ENCODE measurements at regions not wholly inside any gene's neighbourhood (a gene's known extent, or its start where the extent isn't known, plus 50 kb on each side); places are given as distances from the start of the nearest gene placed in this dataset.
"Not testable (repeated sequence)": the region's sequence is repeated elsewhere in the genome, so short reads cannot be mapped to it uniquely, and the experiment has no call there.

- no peak overlapping the region for H3K9ac ChIP-seq (ENCODE audit: low read depth, low read length)
- H3K4me3 ChIP-seq (ENCODE audit: low read length) = no peak overlapping the region
- H3K27ac ChIP-seq (ENCODE audit: low read length) = no peak overlapping the region
- H3K36me3 ChIP-seq (ENCODE audit: insufficient read depth, low read depth, low read length) = no peaks in the 10 kb centered on the region
- H3K27me3 ChIP-seq (ENCODE audit: insufficient read depth, low read length) = no peaks in the 10 kb centered on the region
- no peaks in the 10 kb centered on the region for H3K4me1 ChIP-seq (ENCODE audit: insufficient read depth, low read length)
- no peaks in the 10 kb centered on the region for H3K9me3 ChIP-seq (ENCODE audit: insufficient read depth, low read depth, low read length)
These were observed 159.7 kb upstream of the TSC22D1 start for GRCh38 chr13:44735806-44736205.

GRCh38 chr13:44734201-44734707, 158.1 kb upstream of the TSC22D1 start:
- Histone ChIP-seq H3K4me1 (ENCODE audit: insufficient read depth, low read length) (no peaks in the 10 kb centered on the region), H3K36me3 (ENCODE audit: insufficient read depth, low read depth, low read length) (no peaks in the 10 kb centered on the region), H3K9me3 (ENCODE audit: insufficient read depth, low read depth, low read length) (no peaks in the 10 kb centered on the region), H3K4me3 (ENCODE audit: low read length) (no peak overlapping the region), H3K9ac (ENCODE audit: low read depth, low read length) (no peak overlapping the region), H3K27ac (ENCODE audit: low read length) (no peak overlapping the region), H3K27me3 (ENCODE audit: insufficient read depth, low read length) (no peaks in the 10 kb centered on the region)

- H3K36me3 ChIP-seq (ENCODE audit: insufficient read depth, low read depth, low read length) = no peaks in the 10 kb centered on the region
- no peak overlapping the region for H3K4me3 ChIP-seq (ENCODE audit: low read length)
- H3K9me3 ChIP-seq (ENCODE audit: insufficient read depth, low read depth, low read length) = no peaks in the 10 kb centered on the region
- no peak overlapping the region for H3K27ac ChIP-seq (ENCODE audit: low read length)
- H3K9ac ChIP-seq (ENCODE audit: low read depth, low read length) = no peak overlapping the region
- no peaks in the 10 kb centered on the region for H3K27me3 ChIP-seq (ENCODE audit: insufficient read depth, low read length)
- no peaks in the 10 kb centered on the region for H3K4me1 ChIP-seq (ENCODE audit: insufficient read depth, low read length)
These were observed 156.5 kb upstream of the TSC22D1 start for GRCh38 chr13:44732503-44733098.

GRCh38 chr13:44730851-44731250, 154.7 kb upstream of the TSC22D1 start:
- Histone ChIP-seq H3K9ac (ENCODE audit: low read depth, low read length) (no peak overlapping the region), H3K36me3 (ENCODE audit: insufficient read depth, low read depth, low read length) (no peaks in the 10 kb centered on the region), H3K4me1 (ENCODE audit: insufficient read depth, low read length) (no peaks in the 10 kb centered on the region), H3K4me3 (ENCODE audit: low read length) (no peak overlapping the region), H3K27ac (ENCODE audit: low read length) (no peak overlapping the region), H3K27me3 (ENCODE audit: insufficient read depth, low read length) (no peaks in the 10 kb centered on the region), H3K9me3 (ENCODE audit: insufficient read depth, low read depth, low read length) (no peaks in the 10 kb centered on the region)

GRCh38 chr13:44730099-44730498, 154.0 kb upstream of the TSC22D1 start:
- Histone ChIP-seq H3K9me3 (ENCODE audit: insufficient read depth, low read depth, low read length) (no peaks in the 10 kb centered on the region), H3K9ac (ENCODE audit: low read depth, low read length) (no peak overlapping the region), H3K27me3 (ENCODE audit: insufficient read depth, low read length) (no peaks in the 10 kb centered on the region), H3K27ac (ENCODE audit: low read length) (no peak overlapping the region), H3K36me3 (ENCODE audit: insufficient read depth, low read depth, low read length) (no peaks in the 10 kb centered on the region), H3K4me3 (ENCODE audit: low read length) (no peak overlapping the region), H3K4me1 (ENCODE audit: insufficient read depth, low read length) (no peaks in the 10 kb centered on the region)

GRCh38 chr13:44727591-44727990, 151.5 kb upstream of the TSC22D1 start:
- H3K9ac ChIP-seq (ENCODE audit: low read depth, low read length); H3K4me3 ChIP-seq (ENCODE audit: low read length): not testable (repeated sequence)

GRCh38 chr13:44726778-44727177, 150.6 kb upstream of the TSC22D1 start:
- Histone ChIP-seq H3K36me3 (ENCODE audit: insufficient read depth, low read depth, low read length) (no peaks in the 10 kb centered on the region), H3K9ac (ENCODE audit: low read depth, low read length) (no peak overlapping the region), H3K9me3 (ENCODE audit: insufficient read depth, low read depth, low read length) (no peaks in the 10 kb centered on the region), H3K4me3 (ENCODE audit: low read length) (no peak overlapping the region), H3K27ac (ENCODE audit: low read length) (no peak overlapping the region), H3K27me3 (ENCODE audit: insufficient read depth, low read length) (no peaks in the 10 kb centered on the region), H3K4me1 (ENCODE audit: insufficient read depth, low read length) (no peaks in the 10 kb centered on the region)

More at GRCh38 chr13:44727591-44727990, 151.5 kb upstream of the TSC22D1 start:
- H3K27ac ChIP-seq (ENCODE audit: low read length); H3K27me3 ChIP-seq (ENCODE audit: insufficient read depth, low read length); H3K4me1 ChIP-seq (ENCODE audit: insufficient read depth, low read length); H3K9me3 ChIP-seq (ENCODE audit: insufficient read depth, low read depth, low read length); H3K36me3 ChIP-seq (ENCODE audit: insufficient read depth, low read depth, low read length): not testable (repeated sequence)

GRCh38 chr13:44726214-44726613, 150.1 kb upstream of the TSC22D1 start:
- no peak overlapping the region for H3K27ac ChIP-seq (ENCODE audit: low read length)
- no peaks in the 10 kb centered on the region for H3K4me1 ChIP-seq (ENCODE audit: insufficient read depth, low read length)
- H3K9me3 ChIP-seq (ENCODE audit: insufficient read depth, low read depth, low read length) = no peaks in the 10 kb centered on the region
- no peaks in the 10 kb centered on the region for H3K27me3 ChIP-seq (ENCODE audit: insufficient read depth, low read length)
- H3K4me3 ChIP-seq (ENCODE audit: low read length) = no peak overlapping the region
- no peaks in the 10 kb centered on the region for H3K36me3 ChIP-seq (ENCODE audit: insufficient read depth, low read depth, low read length)
- H3K9ac ChIP-seq (ENCODE audit: low read depth, low read length) = no peak overlapping the region

GRCh38 chr13:44719857-44720671, 143.9 kb upstream of the TSC22D1 start:
- Histone ChIP-seq H3K36me3 (ENCODE audit: insufficient read depth, low read depth, low read length) (no peaks in the 10 kb centered on the region), H3K9me3 (ENCODE audit: insufficient read depth, low read depth, low read length) (no peaks in the 10 kb centered on the region), H3K27ac (ENCODE audit: low read length) (no peak overlapping the region), H3K9ac (ENCODE audit: low read depth, low read length) (no peak overlapping the region), H3K4me3 (ENCODE audit: low read length) (no peak overlapping the region), H3K4me1 (ENCODE audit: insufficient read depth, low read length) (no peaks in the 10 kb centered on the region; the same call in 1 of the 2 replicates), H3K27me3 (ENCODE audit: insufficient read depth, low read length) (no peaks in the 10 kb centered on the region)

- no peaks in the 10 kb centered on the region for H3K27me3 ChIP-seq (ENCODE audit: insufficient read depth, low read length)
- H3K27ac ChIP-seq (ENCODE audit: low read length) = no peak overlapping the region
- H3K4me1 ChIP-seq (ENCODE audit: insufficient read depth, low read length) = no peaks in the 10 kb centered on the region; the same call in 1 of the 2 replicates
These were observed 142.3 kb upstream of the TSC22D1 start for GRCh38 chr13:44718467-44718866.

GRCh38 chr13:44715287-44716230, 139.4 kb upstream of the TSC22D1 start:
- H3K36me3 ChIP-seq (ENCODE audit: insufficient read depth, low read depth, low read length) = no peaks in the 10 kb centered on the region
- no peak overlapping the region for H3K27ac ChIP-seq (ENCODE audit: low read length)
- no peaks in the 10 kb centered on the region for H3K9me3 ChIP-seq (ENCODE audit: insufficient read depth, low read depth, low read length)
- H3K4me3 ChIP-seq (ENCODE audit: low read length) = no peak overlapping the region
- no peaks in the 10 kb centered on the region for H3K27me3 ChIP-seq (ENCODE audit: insufficient read depth, low read length)
- no peak overlapping the region for H3K9ac ChIP-seq (ENCODE audit: low read depth, low read length)
- H3K4me1 ChIP-seq (ENCODE audit: insufficient read depth, low read length) = no peaks in the 10 kb centered on the region; the same call in 1 of the 2 replicates

More at GRCh38 chr13:44718467-44718866, 142.3 kb upstream of the TSC22D1 start:
- Histone ChIP-seq H3K36me3 (ENCODE audit: insufficient read depth, low read depth, low read length) (no peaks in the 10 kb centered on the region), H3K4me3 (ENCODE audit: low read length) (no peak overlapping the region), H3K9ac (ENCODE audit: low read depth, low read length) (no peak overlapping the region), H3K9me3 (ENCODE audit: insufficient read depth, low read depth, low read length) (no peaks in the 10 kb centered on the region)

Measured in iPS-20b (cell line).